ENCODE measurements at regions not wholly inside any gene's neighbourhood (a gene's known extent, or its start where the extent isn't known, plus 50 kb on each side); places are given as distances from the start of the nearest gene placed in this dataset.

GRCh38 chr7:15921576-15921975, 235.1 kb upstream of the MEOX2 start:
- no peak overlapping the region for H3K9ac ChIP-seq
- H3K36me3 ChIP-seq, result no peaks in the 10 kb centered on the region
- no peak overlapping the region for H3K27ac ChIP-seq
- H3K4me2 ChIP-seq, result no peak overlapping the region
- no peaks in the 10 kb centered on the region for H3K9me3 ChIP-seq
- H3K4me3 ChIP-seq, result no peak overlapping the region
- no peaks in the 10 kb centered on the region for H3K27me3 ChIP-seq
- peaks cover 19% of the 10 kb centered on the region for H3K4me1 ChIP-seq
- TF ChIP-seq Cebpa-rat (IDR thresholded peaks at IDR 0.05), result no peak
- no peaks in the 10 kb centered on the region for H4K20me1 ChIP-seq

GRCh38 chr7:15920953-15921352, 234.5 kb upstream of the MEOX2 start:
- Histone ChIP-seq H3K27ac (no peak overlapping the region), H3K4me1 (peaks cover 25% of the 10 kb centered on the region), H3K4me2 (no peak overlapping the region), H3K4me3 (no peak overlapping the region), H3K36me3 (no peaks in the 10 kb centered on the region), H4K20me1 (no peaks in the 10 kb centered on the region), H3K9ac (no peak overlapping the region), H3K9me3 (no peaks in the 10 kb centered on the region), H3K27me3 (no peaks in the 10 kb centered on the region)
- TF ChIP-seq Cebpa-rat (IDR thresholded peaks at IDR 0.05), result no peak

GRCh38 chr7:15916681-15917380, 230.3 kb upstream of the MEOX2 start:
- H4K20me1 ChIP-seq, result no peaks in the 10 kb centered on the region
- H3K4me2 ChIP-seq, result peak overlapping the region; percentile 82
- H3K4me3 ChIP-seq, result peak overlapping the region; percentile 45
- peaks cover 29% of the 10 kb centered on the region for H3K4me1 ChIP-seq
- H3K36me3 ChIP-seq, result no peaks in the 10 kb centered on the region
- H3K27me3 ChIP-seq, result no peaks in the 10 kb centered on the region
- peak overlapping the region; percentile 66 for H3K27ac ChIP-seq
- TF ChIP-seq Cebpa-rat (IDR thresholded peaks at IDR 0.05), result no peak
- H3K9ac ChIP-seq, result peak overlapping the region; percentile 47
- H3K9me3 ChIP-seq, result no peaks in the 10 kb centered on the region

DNA sequence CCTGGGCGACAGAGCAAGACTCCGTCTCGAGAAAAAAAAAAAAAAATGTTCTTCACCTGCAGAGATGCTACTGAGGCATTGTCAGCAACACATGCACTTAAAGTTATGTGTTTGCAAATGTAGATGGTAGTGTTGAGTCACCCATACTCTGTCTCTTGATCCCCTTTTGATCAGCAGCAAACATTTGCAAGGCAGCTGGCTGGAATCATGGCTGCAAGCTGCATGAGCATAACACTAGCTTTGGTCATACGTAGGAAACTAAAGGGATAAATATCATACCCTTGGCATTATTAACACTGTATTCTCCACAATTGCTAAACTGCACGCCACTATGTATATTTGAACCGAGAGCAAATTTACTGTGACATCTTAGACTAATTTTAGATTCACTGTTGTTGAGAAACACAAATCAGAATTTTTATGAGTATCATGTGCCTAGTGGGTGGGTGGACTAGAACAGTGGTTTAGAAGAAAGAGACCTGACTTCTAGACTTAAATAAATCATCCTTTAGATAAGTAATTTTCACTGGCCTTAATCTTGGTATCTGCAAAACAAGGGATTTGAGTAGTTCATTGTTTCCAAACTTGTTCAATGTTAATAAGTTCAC, 229.3 kb upstream of the MEOX2 start:
- no peak overlapping the region for H3K4me3 ChIP-seq
- TF ChIP-seq Cebpa-rat (IDR thresholded peaks at IDR 0.05), result no peak
- H3K36me3 ChIP-seq, result no peaks in the 10 kb centered on the region
- peak overlapping the region; percentile 66; the same call in 1 of the 2 replicates for H3K27ac ChIP-seq
- no peak overlapping the region for H3K9ac ChIP-seq
- H4K20me1 ChIP-seq, result no peaks in the 10 kb centered on the region
- no peaks in the 10 kb centered on the region for H3K9me3 ChIP-seq
- no peaks in the 10 kb centered on the region for H3K27me3 ChIP-seq
- peak overlapping the region; percentile 82 for H3K4me2 ChIP-seq
- peaks cover 29% of the 10 kb centered on the region for H3K4me1 ChIP-seq

- no peaks in the 10 kb centered on the region for H4K20me1 ChIP-seq
- peaks cover 29% of the 10 kb centered on the region for H3K4me1 ChIP-seq
- H3K27me3 ChIP-seq, result no peaks in the 10 kb centered on the region
- no peaks in the 10 kb centered on the region for H3K9me3 ChIP-seq
- no peak overlapping the region for H3K27ac ChIP-seq
- TF ChIP-seq Cebpa-rat (IDR thresholded peaks at IDR 0.05), result no peak
- no peaks in the 10 kb centered on the region for H3K36me3 ChIP-seq
- H3K4me2 ChIP-seq, result no peak overlapping the region
- H3K4me3 ChIP-seq, result no peak overlapping the region
- H3K9ac ChIP-seq, result no peak overlapping the region
Observed at GRCh38 chr7:15914611-15915010, 228.1 kb upstream of the MEOX2 start.

- no peaks in the 10 kb centered on the region for H3K36me3 ChIP-seq
- H3K4me1 ChIP-seq, result no peaks in the 10 kb centered on the region
- no peak overlapping the region for H3K9ac ChIP-seq
- no peaks in the 10 kb centered on the region for H3K27me3 ChIP-seq
- no peak overlapping the region for H3K4me2 ChIP-seq
- H3K4me3 ChIP-seq, result no peak overlapping the region
- no peaks in the 10 kb centered on the region for H3K9me3 ChIP-seq
- no peaks in the 10 kb centered on the region for H4K20me1 ChIP-seq
- H3K27ac ChIP-seq, result no peak overlapping the region
- TF ChIP-seq Cebpa-rat (IDR thresholded peaks at IDR 0.05), result no peak
Observed at GRCh38 chr7:15906436-15906835, 220.0 kb upstream of the MEOX2 start.

DNA sequence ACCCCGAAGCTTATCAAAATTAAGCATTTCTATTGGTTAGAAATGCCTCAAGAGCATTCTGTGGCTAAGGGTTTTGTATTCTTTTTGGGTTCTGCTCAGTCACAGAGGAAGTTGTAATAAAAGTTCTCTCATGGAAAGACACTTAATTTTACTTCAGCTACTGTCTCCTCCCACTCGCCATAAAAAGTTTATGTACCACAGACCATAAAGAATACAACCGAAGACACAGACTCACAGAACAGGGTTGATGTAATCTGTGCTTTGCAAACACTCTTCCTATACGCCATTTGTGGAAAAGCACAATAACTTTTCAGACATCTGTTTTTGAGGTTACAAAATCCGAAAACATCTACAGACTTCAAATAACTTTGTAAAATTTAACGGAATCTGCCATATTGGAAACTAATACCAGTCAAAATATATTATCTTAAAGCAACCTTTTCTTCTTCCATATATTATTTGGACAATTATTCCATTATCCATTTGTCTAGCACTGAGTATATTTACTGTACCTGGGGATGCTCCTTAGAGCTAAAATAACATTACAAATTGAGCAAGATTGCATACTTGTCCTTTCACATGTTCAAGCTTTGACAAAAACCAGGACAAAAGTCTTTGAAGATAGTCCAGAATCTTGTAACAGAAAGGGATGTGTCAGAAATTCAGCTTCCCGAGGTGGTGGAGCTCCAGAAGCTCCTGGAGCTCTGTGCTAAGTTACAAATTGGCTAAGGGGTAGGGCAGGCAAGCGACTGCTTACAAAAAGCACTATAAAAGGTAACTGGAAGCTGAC, 219.0 kb upstream of the MEOX2 start:
- Histone ChIP-seq H3K36me3 (no peaks in the 10 kb centered on the region), H3K27me3 (no peaks in the 10 kb centered on the region), H4K20me1 (no peaks in the 10 kb centered on the region), H3K9me3 (no peaks in the 10 kb centered on the region), H3K9ac (no peak overlapping the region), H3K4me1 (no peaks in the 10 kb centered on the region), H3K27ac (no peak overlapping the region), H3K4me3 (no peak overlapping the region), H3K4me2 (no peak overlapping the region)
- TF ChIP-seq Cebpa-rat (IDR thresholded peaks at IDR 0.05), result no peak

DNA sequence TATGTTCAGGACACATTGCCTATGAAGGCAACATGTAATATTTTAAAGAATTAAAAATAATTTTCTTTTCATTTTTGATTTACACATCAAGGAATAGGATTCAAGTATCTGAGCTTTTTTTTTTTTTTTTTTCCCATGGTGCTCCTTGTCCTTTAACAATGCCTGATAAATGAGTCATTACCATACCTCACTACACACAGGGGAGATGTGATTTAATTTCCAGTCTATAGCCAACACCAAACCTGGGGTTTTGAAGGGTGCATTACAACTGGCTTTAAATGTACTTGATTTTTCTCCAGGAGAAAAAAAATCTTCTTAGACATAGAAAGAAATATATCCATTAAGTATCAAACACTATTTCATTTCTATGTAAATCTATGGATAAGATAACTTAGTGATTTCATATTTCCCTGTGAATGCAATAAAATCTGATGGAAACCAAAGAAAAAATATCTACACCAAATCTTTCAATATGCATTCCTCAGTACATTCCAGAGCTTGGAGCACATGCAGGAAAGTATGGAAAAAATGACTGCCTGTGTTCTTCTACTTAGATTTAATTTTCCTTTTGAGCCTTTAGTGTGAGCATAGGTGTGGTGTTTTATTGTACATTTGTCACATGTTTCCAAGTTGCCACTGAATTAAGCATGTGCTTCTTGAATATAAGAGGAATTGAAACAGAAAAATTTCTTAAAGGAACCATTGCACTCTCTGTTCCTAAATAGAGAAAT, 204.8 kb upstream of the MEOX2 start:
- Histone ChIP-seq H3K4me3 (no peak overlapping the region), H3K4me2 (no peak overlapping the region), H3K36me3 (no peaks in the 10 kb centered on the region), H3K27me3 (no peaks in the 10 kb centered on the region), H3K4me1 (peaks cover 7% of the 10 kb centered on the region), H3K27ac (no peak overlapping the region), H3K9me3 (no peaks in the 10 kb centered on the region), H4K20me1 (no peaks in the 10 kb centered on the region), H3K9ac (no peak overlapping the region)
- no peak for TF ChIP-seq Cebpa-rat (IDR thresholded peaks at IDR 0.05)

GRCh38 chr7:15889507-15889906, 203.0 kb upstream of the MEOX2 start:
- no peak overlapping the region for H3K4me3 ChIP-seq

More at GRCh38 chr7:15889507-15889906, 203.0 kb upstream of the MEOX2 start:
- no peak overlapping the region for H3K27ac ChIP-seq
- no peaks in the 10 kb centered on the region for H3K27me3 ChIP-seq
- no peak overlapping the region for H3K4me2 ChIP-seq
- TF ChIP-seq Cebpa-rat (IDR thresholded peaks at IDR 0.05), result no peak
- H4K20me1 ChIP-seq, result no peaks in the 10 kb centered on the region
- no peak overlapping the region for H3K9ac ChIP-seq
- H3K9me3 ChIP-seq, result no peaks in the 10 kb centered on the region
- no peaks in the 10 kb centered on the region for H3K36me3 ChIP-seq
- H3K4me1 ChIP-seq, result peaks cover 25% of the 10 kb centered on the region
